ENCODE measurements at regions not wholly inside any gene's neighbourhood (a gene's known extent, or its start where the extent isn't known, plus 50 kb on each side); places are given as distances from the start of the nearest gene placed in this dataset.

- TF ChIP-seq ZFX (IDR thresholded peaks at IDR 0.05; ENCODE audit: borderline replicate concordance) (no peak), CTCF (IDR thresholded peaks at IDR 0.05) (no peak)
- H3K27ac ChIP-seq, result no peak overlapping the region
These were observed 124.6 kb downstream of the IRX5 start for GRCh38 chr16:55055262-55055661.

- H3K27ac ChIP-seq, result no peak overlapping the region
- no peak for TF ChIP-seq CTCF (IDR thresholded peaks at IDR 0.05)
- TF ChIP-seq ZFX (IDR thresholded peaks at IDR 0.05; ENCODE audit: borderline replicate concordance), result no peak
These were observed 126.1 kb downstream of the IRX5 start for GRCh38 chr16:55056585-55057401.

GRCh38 chr16:55057866-55058265 is 127.2 kb downstream of the IRX5 start:
- no peak overlapping the region for H3K27ac ChIP-seq
- TF ChIP-seq ZFX (IDR thresholded peaks at IDR 0.05; ENCODE audit: borderline replicate concordance) (no peak), CTCF (IDR thresholded peaks at IDR 0.05) (no peak)

GRCh38 chr16:55058576-55058975 is 127.9 kb downstream of the IRX5 start:
- no peak overlapping the region for H3K27ac ChIP-seq
- TF ChIP-seq ZFX (IDR thresholded peaks at IDR 0.05; ENCODE audit: borderline replicate concordance) (no peak), CTCF (IDR thresholded peaks at IDR 0.05) (no peak)

GRCh38 chr16:55059146-55059545 is 128.5 kb downstream of the IRX5 start:
- TF ChIP-seq CTCF (IDR thresholded peaks at IDR 0.05), result no peak
- no peak for TF ChIP-seq ZFX (IDR thresholded peaks at IDR 0.05; ENCODE audit: borderline replicate concordance)
- no peak overlapping the region for H3K27ac ChIP-seq

- TF ChIP-seq CTCF (IDR thresholded peaks at IDR 0.05), result no peak
- TF ChIP-seq ZFX (IDR thresholded peaks at IDR 0.05; ENCODE audit: borderline replicate concordance), result no peak
- no peak overlapping the region for H3K27ac ChIP-seq
These were observed 130.5 kb downstream of the IRX5 start for GRCh38 chr16:55061126-55061525.

GRCh38 chr16:55062442-55062841 is 131.8 kb downstream of the IRX5 start:
- no peak overlapping the region for H3K27ac ChIP-seq

More at GRCh38 chr16:55062442-55062841, 131.8 kb downstream of the IRX5 start:
- TF ChIP-seq ZFX (IDR thresholded peaks at IDR 0.05; ENCODE audit: borderline replicate concordance), result no peak
- no peak for TF ChIP-seq CTCF (IDR thresholded peaks at IDR 0.05)

Data from 22Rv1 (cell line).